GM23338 (cell line): ENCODE measurements at regions not wholly inside any gene's neighbourhood (a gene's known extent, or its start where the extent isn't known, plus 50 kb on each side); places are given as distances from the start of the nearest gene placed in this dataset.

Experiments
- ATAC-seq: fragments of 200-7000 bp; cut with Tn5 transposase; 3 replicates; pipeline ENCODE4 v1.9.1; 2020
- DNase-seq: peaks from one replicate; pipeline ENCODE4 v3.0.0-alpha.2; 2015; ENCODE audit warnings: low spot score
- H2AFZ ChIP-seq: fragments of 200-600 bp; sonication (generic); 2 replicates; pipeline ENCODE4 v1.8.0; 2016; ENCODE audit warnings: antibody characterized with exemption, mild to moderate bottlenecking, moderate library complexity
- H3F3A ChIP-seq: fragments of 200-600 bp; sonication (generic); replicated peaks from 2 replicates; pipeline ENCODE4 v1.8.0; 2017; ENCODE audit warnings: antibody characterized with exemption, mixed run types, low read depth
- H3K27ac ChIP-seq: fragments of 200-600 bp; sonication (generic); 2 replicates; pipeline ENCODE4 v1.6.1; 2016; ENCODE audit warnings: low read depth
- H3K27me3 ChIP-seq: fragments of 200-600 bp; sonication (generic); 2 replicates; pipeline ENCODE4 v1.8.0; 2016; ENCODE audit warnings: mild to moderate bottlenecking, mixed run types, moderate library complexity; ENCODE audit not compliant: insufficient read depth
- H3K36me3 ChIP-seq: fragments of 200-600 bp; sonication (generic); 2 replicates; pipeline ENCODE4 v1.8.0; 2016; ENCODE audit warnings: mild to moderate bottlenecking; ENCODE audit not compliant: insufficient read depth
- H3K4me1 ChIP-seq: fragments of 200-600 bp; sonication (generic); 2 replicates; pipeline ENCODE4 v1.8.0; 2016; ENCODE audit warnings: mild to moderate bottlenecking, moderate library complexity; ENCODE audit not compliant: insufficient read depth
- H3K4me2 ChIP-seq: fragments of 200-600 bp; sonication (generic); 2 replicates; pipeline ENCODE4 v1.7.1; 2017; ENCODE audit warnings: mixed run types
- H3K4me3 ChIP-seq: fragments of 200-600 bp; sonication (generic); 2 replicates; pipeline ENCODE4 v1.6.1; 2016; ENCODE audit warnings: mixed run types
- H3K79me2 ChIP-seq: fragments of 200-600 bp; sonication (generic); replicated peaks from 2 replicates; pipeline ENCODE4 v1.8.0; 2017; ENCODE audit warnings: mild to moderate bottlenecking; ENCODE audit not compliant: insufficient read depth
- H3K9me2 ChIP-seq: fragments of 200-600 bp; sonication (generic); 2 replicates; pipeline ENCODE4 v1.8.0; 2017; ENCODE audit not compliant: insufficient read depth
- H4K20me1 ChIP-seq: fragments of 200-600 bp; sonication (generic); replicated peaks from 2 replicates; pipeline ENCODE4 v1.8.0; 2017; ENCODE audit warnings: mild to moderate bottlenecking; ENCODE audit not compliant: insufficient read depth
- H3K27ac Mint-ChIP-seq: 2 replicates; pipeline ENCODE4 v1.8.0; 2020; ENCODE audit warnings: inconsistent platforms, mild to moderate bottlenecking, moderate library complexity, mixed read lengths
- H3K27me3 Mint-ChIP-seq: 3 replicates; pipeline ENCODE4 v1.8.0; 2022; ENCODE audit warnings: low read depth, mild to moderate bottlenecking, moderate library complexity, mixed read lengths, inconsistent platforms; ENCODE audit not compliant: insufficient read depth, poor library complexity
- H3K36me3 Mint-ChIP-seq: 3 replicates; pipeline ENCODE4 v1.8.0; 2021; ENCODE audit warnings: low read depth, mild to moderate bottlenecking, inconsistent platforms, moderate library complexity, mixed read lengths
- H3K4me1 Mint-ChIP-seq: 3 replicates; pipeline ENCODE4 v1.8.0; 2020; ENCODE audit warnings: mild to moderate bottlenecking, inconsistent platforms, mixed read lengths
- H3K4me3 Mint-ChIP-seq: 3 replicates; pipeline ENCODE4 v1.8.0; 2021; ENCODE audit warnings: moderate library complexity, mild to moderate bottlenecking, inconsistent platforms, mixed read lengths
- H3K9me3 Mint-ChIP-seq: 3 replicates; pipeline ENCODE4 v1.8.0; 2020; ENCODE audit warnings: moderate library complexity, mild to moderate bottlenecking, inconsistent platforms, mixed read lengths
- CREB1 ChIP-seq: fragments of 250-450 bp; sonication (Bioruptor Pico); IDR thresholded peaks from 2 replicates; pipeline ENCODE4 v1.5.0; 2020; ENCODE audit warnings: low read depth, mild to moderate bottlenecking, moderate library complexity
- EZH2 ChIP-seq: fragments of 200-600 bp; sonication (generic); IDR thresholded peaks from one replicate; pipeline ENCODE4 v1.8.0; 2017; ENCODE audit warnings: antibody characterized with exemption, mild to moderate bottlenecking, low read depth; ENCODE audit not compliant: unreplicated experiment
- EZH2phosphoT487 ChIP-seq: fragments of 200-600 bp; sonication (generic); IDR thresholded peaks from one replicate; pipeline ENCODE4 v1.8.1; 2018; ENCODE audit warnings: antibody characterized with exemption; ENCODE audit not compliant: unreplicated experiment
- JUNB ChIP-seq: IDR thresholded peaks from one replicate; pipeline ENCODE4 v1.6.1; 2016; ENCODE audit warnings: antibody characterized with exemption; ENCODE audit not compliant: unreplicated experiment
- NANOG ChIP-seq: IDR thresholded peaks from 2 replicates; pipeline ENCODE4 v1.6.1; 2016; ENCODE audit warnings: antibody characterized with exemption, borderline replicate concordance
- POLR2AphosphoS5 ChIP-seq: IDR thresholded peaks from 2 replicates; pipeline ENCODE4 v1.6.1; 2016; ENCODE audit warnings: antibody characterized with exemption, low read depth
- STAT1 ChIP-seq: IDR thresholded peaks from one replicate; pipeline ENCODE4 v1.6.1; 2016; ENCODE audit warnings: antibody characterized with exemption; ENCODE audit not compliant: unreplicated experiment
- ZNF114 ChIP-seq: fragments of 250-450 bp; sonication (Bioruptor Pico); IDR thresholded peaks from 2 replicates; pipeline ENCODE4 v1.5.0; 2020; ENCODE audit warnings: mild to moderate bottlenecking, moderate library complexity
- ZNF331 ChIP-seq: fragments of 250-450 bp; sonication (Bioruptor Pico); IDR thresholded peaks from 2 replicates; pipeline ENCODE4 v1.5.0; 2020; ENCODE audit warnings: low read depth, mild to moderate bottlenecking, moderate library complexity
- ZNF462 ChIP-seq: fragments of 250-450 bp; sonication (Bioruptor Pico); IDR thresholded peaks from 2 replicates; pipeline ENCODE4 v1.5.0; 2020; ENCODE audit warnings: mild to moderate bottlenecking, moderate library complexity
- TF ChIP-seq, protein P1 (sequence below), 2 experiments: fragments of 200-600 bp in 1 of 2; sonication (generic) in 1 of 2; conservative IDR thresholded peaks; 2 replicates each; pipeline versions ENCODE4 v1.5.1 to v1.6.1; 2016 to 2017; ENCODE audit warnings: antibody characterized with exemption in 2 of 2, low read depth in 2 of 2, mild to moderate bottlenecking in 2 of 2, moderate library complexity in 1 of 2

DNA sequence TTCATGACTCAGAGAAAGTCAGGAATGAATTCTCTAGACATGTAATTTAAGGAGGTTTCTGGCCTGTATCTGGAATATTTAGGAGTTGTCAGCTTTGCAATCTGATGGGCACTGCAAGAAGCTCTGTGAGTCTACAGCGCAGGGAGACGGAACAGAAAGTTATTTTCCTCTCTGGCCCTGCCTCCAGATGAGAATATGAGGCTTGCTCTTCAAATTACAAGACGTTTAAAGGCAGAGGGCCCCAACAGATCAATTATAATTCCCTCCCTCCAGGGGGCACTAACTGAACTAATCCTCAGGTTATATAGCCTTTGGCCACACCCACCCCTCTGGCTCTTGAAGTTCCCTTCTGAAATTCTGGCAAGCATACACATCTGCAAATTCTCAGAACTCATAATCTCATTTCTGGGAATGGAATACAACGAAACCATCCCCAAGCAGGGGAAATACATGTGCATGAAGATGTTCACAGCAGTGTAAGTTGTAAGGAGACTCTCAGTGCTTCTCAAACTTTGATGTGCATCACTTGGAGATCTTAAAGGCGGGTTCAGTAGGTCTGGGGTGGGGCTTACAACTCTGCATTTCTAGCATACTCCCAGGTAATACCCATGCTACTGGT, 307.6 kb downstream of the CWC27 start:
- Histone ChIP-seq H3K27ac (no peak overlapping the region), H3K27me3 (no peaks in the 10 kb centered on the region), H3K36me3 (no peaks in the 10 kb centered on the region), H3K4me3 (no peak overlapping the region), H3K4me1 (peaks cover 25% of the 10 kb centered on the region), H3F3A (no peaks in the 10 kb centered on the region), H3K4me2 (no peak overlapping the region), H3K9me2 (no peaks in the 10 kb centered on the region), H3K79me2 (no peaks in the 10 kb centered on the region), H4K20me1 (no peaks in the 10 kb centered on the region), H2AFZ (peak overlapping the region; percentile 1)
- Mint-ChIP-seq H3K9me3 (no peaks in the 10 kb centered on the region), H3K27ac (no peak overlapping the region), H3K4me3 (no peak overlapping the region), H3K27me3 (peaks cover 2% of the 10 kb centered on the region), H3K4me1 (peaks cover 41% of the 10 kb centered on the region), H3K36me3 (no peaks in the 10 kb centered on the region)
- TF ChIP-seq, protein P1, sequence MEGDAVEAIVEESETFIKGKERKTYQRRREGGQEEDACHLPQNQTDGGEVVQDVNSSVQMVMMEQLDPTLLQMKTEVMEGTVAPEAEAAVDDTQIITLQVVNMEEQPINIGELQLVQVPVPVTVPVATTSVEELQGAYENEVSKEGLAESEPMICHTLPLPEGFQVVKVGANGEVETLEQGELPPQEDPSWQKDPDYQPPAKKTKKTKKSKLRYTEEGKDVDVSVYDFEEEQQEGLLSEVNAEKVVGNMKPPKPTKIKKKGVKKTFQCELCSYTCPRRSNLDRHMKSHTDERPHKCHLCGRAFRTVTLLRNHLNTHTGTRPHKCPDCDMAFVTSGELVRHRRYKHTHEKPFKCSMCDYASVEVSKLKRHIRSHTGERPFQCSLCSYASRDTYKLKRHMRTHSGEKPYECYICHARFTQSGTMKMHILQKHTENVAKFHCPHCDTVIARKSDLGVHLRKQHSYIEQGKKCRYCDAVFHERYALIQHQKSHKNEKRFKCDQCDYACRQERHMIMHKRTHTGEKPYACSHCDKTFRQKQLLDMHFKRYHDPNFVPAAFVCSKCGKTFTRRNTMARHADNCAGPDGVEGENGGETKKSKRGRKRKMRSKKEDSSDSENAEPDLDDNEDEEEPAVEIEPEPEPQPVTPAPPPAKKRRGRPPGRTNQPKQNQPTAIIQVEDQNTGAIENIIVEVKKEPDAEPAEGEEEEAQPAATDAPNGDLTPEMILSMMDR (conservative IDR thresholded peaks at IDR 0.05; ENCODE audit: low read depth in 2 of 2) = peak; percentile 54 to 55
- no peak for TF ChIP-seq ZNF331 (CRISPR knock-in tag)
- TF ChIP-seq JUNB = no peak
- ATAC-seq (peak; percentile 88), DNase-seq (peak; percentile 90)

DNA sequence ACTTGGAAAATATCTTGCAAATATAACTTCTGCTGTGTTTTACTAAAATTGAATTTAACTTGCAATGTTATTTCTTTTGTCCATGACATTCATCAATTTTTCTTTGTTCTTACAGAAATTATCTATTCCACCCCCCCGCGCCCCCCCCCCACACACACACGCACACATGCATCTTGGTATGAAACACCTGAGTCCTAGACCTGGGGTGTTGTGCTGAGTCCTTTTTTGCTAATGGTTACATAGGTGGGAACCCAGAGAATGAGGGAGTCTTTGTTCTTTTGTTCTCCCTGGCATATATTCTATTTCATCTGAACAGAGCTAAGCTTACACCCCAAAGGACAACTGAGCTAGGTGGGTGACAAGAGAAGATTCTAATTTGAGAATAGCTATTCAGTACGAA, 308.9 kb downstream of the CWC27 start:
- H3K4me1 Mint-ChIP-seq = peaks cover 41% of the 10 kb centered on the region
- no peak for ATAC-seq
- no peak overlapping the region for H3K4me3 Mint-ChIP-seq
- no peak for TF ChIP-seq NANOG
- no peak for TF ChIP-seq JUNB
- no peak for TF ChIP-seq CREB1 (CRISPR knock-in tag)
- TF ChIP-seq ZNF331 (CRISPR knock-in tag) = no peak
- TF ChIP-seq EZH2 = no peak
- TF ChIP-seq EZH2phosphoT487 = no peak
- TF ChIP-seq STAT1 = no peak
- TF ChIP-seq, protein P1 (conservative IDR thresholded peaks at IDR 0.05; ENCODE audit: low read depth in 2 of 2) = no peak
- TF ChIP-seq ZNF462 = no peak
- TF ChIP-seq ZNF114 (CRISPR knock-in tag) = no peak
- no peak for TF ChIP-seq POLR2AphosphoS5

More for the DNA sequence above, 308.9 kb downstream of the CWC27 start:
- Histone ChIP-seq H3K4me1 (peaks cover 25% of the 10 kb centered on the region), H3K9me2 (no peaks in the 10 kb centered on the region), H4K20me1 (no peaks in the 10 kb centered on the region), H3K36me3 (no peaks in the 10 kb centered on the region), H3K79me2 (no peaks in the 10 kb centered on the region), H2AFZ (peak overlapping the region; percentile 58; the same call in 1 of the 2 replicates), H3K27me3 (no peaks in the 10 kb centered on the region), H3F3A (no peaks in the 10 kb centered on the region), H3K4me2 (0 out of 2 replicates have a peak overlapping the region, but pooled peaks have one; percentile 4), H3K27ac (0 out of 2 replicates have a peak overlapping the region, but pooled peaks have one; percentile 2), H3K4me3 (no peak overlapping the region)
- H3K27ac Mint-ChIP-seq = 0 out of 2 replicates have a peak overlapping the region, but pooled peaks have one; percentile 11
- no peaks in the 10 kb centered on the region for H3K36me3 Mint-ChIP-seq
- DNase-seq = no peak
- H3K9me3 Mint-ChIP-seq = no peaks in the 10 kb centered on the region
- H3K27me3 Mint-ChIP-seq = peaks cover 2% of the 10 kb centered on the region
